ENCODE measurements at regions not wholly inside any gene's neighbourhood (a gene's known extent, or its start where the extent isn't known, plus 50 kb on each side); places are given as distances from the start of the nearest gene placed in this dataset.
"Not testable (repeated sequence)": the region's sequence is repeated elsewhere in the genome, so short reads cannot be mapped to it uniquely, and the experiment has no call there.

GRCh38 chr18:107947-108664 lies 50.3 kb upstream of the USP14 start:
- not testable (repeated sequence) for TF ChIP-seq TAF1 (IDR thresholded peaks at IDR 0.05; ENCODE audit: borderline replicate concordance, low read depth, low read length); POLR2A (IDR thresholded peaks at IDR 0.05; ENCODE audit: low read depth, low read length)
